NCI-H345 (cell line): ENCODE measurements at regions not wholly inside any gene's neighbourhood (a gene's known extent, or its start where the extent isn't known, plus 50 kb on each side); places are given as distances from the start of the nearest gene placed in this dataset.

Experiments used
- DNase-seq: peaks from one replicate; lab custom pipeline; 2025; lab: John Stamatoyannopoulos, UW

- DNase-seq = no peak
Measured at GRCh38 chr1:5497503-5497902, 494.7 kb downstream of the NPHP4 start.

- DNase-seq = no peak
Measured at GRCh38 chr1:5495596-5496410, 496.4 kb downstream of the NPHP4 start.

- no peak for DNase-seq
Measured at GRCh38 chr1:5494518-5494917, 497.7 kb downstream of the NPHP4 start.

GRCh38 chr1:5493851-5494311 is 498.3 kb downstream of the NPHP4 start:
- DNase-seq = no peak

GRCh38 chr1:5493275-5493674 is 498.9 kb downstream of the NPHP4 start:
- DNase-seq = no peak

- DNase-seq = no peak
Measured at GRCh38 chr1:5492846-5493245, 499.4 kb downstream of the NPHP4 start.

GRCh38 chr1:5491207-5491904 is 500.9 kb downstream of the NPHP4 start:
- DNase-seq = no peak

- DNase-seq = no peak
Measured at GRCh38 chr1:5490635-5491034, 501.6 kb downstream of the NPHP4 start.

GRCh38 chr1:5488448-5488847 is 503.8 kb downstream of the NPHP4 start:
- DNase-seq = no peak

GRCh38 chr1:5485968-5486696 is 506.1 kb downstream of the NPHP4 start:
- DNase-seq = peak; percentile 34

GRCh38 chr1:5485436-5485835 is 506.8 kb downstream of the NPHP4 start:
- DNase-seq = no peak

GRCh38 chr1:5484451-5485165 is 507.6 kb downstream of the NPHP4 start:
- DNase-seq = no peak

GRCh38 chr1:5481889-5482288 is 510.3 kb downstream of the NPHP4 start:
- no peak for DNase-seq

GRCh38 chr1:5480906-5481305 is 511.3 kb downstream of the NPHP4 start:
- DNase-seq = no peak

GRCh38 chr1:5479876-5480646 is 512.2 kb downstream of the NPHP4 start:
- no peak for DNase-seq

- no peak for DNase-seq
Measured at GRCh38 chr1:5478961-5479360, 513.3 kb downstream of the NPHP4 start.

GRCh38 chr1:5478156-5478695 is 514.0 kb downstream of the NPHP4 start:
- DNase-seq = no peak

GRCh38 chr1:5477716-5478115 is 514.5 kb downstream of the NPHP4 start:
- DNase-seq = no peak

- DNase-seq = no peak
Measured at GRCh38 chr1:5475572-5475971, 516.7 kb downstream of the NPHP4 start.

- DNase-seq = no peak
Measured at GRCh38 chr1:5473268-5473667, 519.0 kb downstream of the NPHP4 start.

- no peak for DNase-seq
Measured at GRCh38 chr1:5466487-5466886, 525.7 kb downstream of the NPHP4 start.
